ENCODE measurements at regions not wholly inside any gene's neighbourhood (a gene's known extent, or its start where the extent isn't known, plus 50 kb on each side); places are given as distances from the start of the nearest gene placed in this dataset.

- no peaks in the 10 kb centered on the region for H3K27me3 ChIP-seq
- intact Hi-C loops (cut with DNase I): no loop called here
- H3K4me1 ChIP-seq (ENCODE audit: insufficient read depth): no peaks in the 10 kb centered on the region
- WGBS, 3 donors: 64 to 70% (median 64%) methylated on average over 2 of the region's 2 CpGs
- TF ChIP-seq CTCF (IDR thresholded peaks at IDR 0.05) (no peak), EP300 (IDR thresholded peaks at IDR 0.05) (no peak), POLR2A (IDR thresholded peaks at IDR 0.05) (no peak)
- H3K27ac ChIP-seq: no peak overlapping the region
- no peaks in the 10 kb centered on the region for H3K36me3 ChIP-seq
- H3K4me3 ChIP-seq: no peak overlapping the region
- no peak for DNase-seq
- no peaks in the 10 kb centered on the region for H3K9me3 ChIP-seq
These were observed 885.6 kb upstream of the VRK2 start for GRCh38 chr2:57160976-57161375.

GRCh38 chr2:57177176-57177575, 869.4 kb upstream of the VRK2 start:
- H3K9me3 ChIP-seq: no peaks in the 10 kb centered on the region
- H3K4me1 ChIP-seq (ENCODE audit: insufficient read depth): no peaks in the 10 kb centered on the region
- no peaks in the 10 kb centered on the region for H3K36me3 ChIP-seq
- no peaks in the 10 kb centered on the region for H3K27me3 ChIP-seq
- 84 to 90% (median 88%) methylated on average over 1 of the region's 1 CpG for WGBS, 3 donors
- no peak for TF ChIP-seq EP300 (IDR thresholded peaks at IDR 0.05)
- TF ChIP-seq POLR2A (IDR thresholded peaks at IDR 0.05): no peak
- no peak for TF ChIP-seq CTCF (IDR thresholded peaks at IDR 0.05)
- no peak for DNase-seq
- intact Hi-C loops (cut with DNase I): no loop called here
- H3K4me3 ChIP-seq: no peak overlapping the region
- no peak overlapping the region for H3K27ac ChIP-seq

- H3K36me3 ChIP-seq: no peaks in the 10 kb centered on the region
- no peak for TF ChIP-seq CTCF (IDR thresholded peaks at IDR 0.05)
- no peak for TF ChIP-seq POLR2A (IDR thresholded peaks at IDR 0.05)
- no peak for TF ChIP-seq EP300 (IDR thresholded peaks at IDR 0.05)
- no peak for DNase-seq
- no peaks in the 10 kb centered on the region for H3K4me1 ChIP-seq (ENCODE audit: insufficient read depth)
- no peaks in the 10 kb centered on the region for H3K27me3 ChIP-seq
- 74 to 85% (median 83%) methylated on average over 4 of the region's 4 CpGs for WGBS, 3 donors
- no peak overlapping the region for H3K4me3 ChIP-seq
- intact Hi-C loops (cut with DNase I): no loop called here
- no peak overlapping the region for H3K27ac ChIP-seq
- no peaks in the 10 kb centered on the region for H3K9me3 ChIP-seq
These were observed 866.5 kb upstream of the VRK2 start for GRCh38 chr2:57180042-57180567.

GRCh38 chr2:57180678-57181077, 865.9 kb upstream of the VRK2 start:
- no peak overlapping the region for H3K4me3 ChIP-seq
- no peaks in the 10 kb centered on the region for H3K36me3 ChIP-seq
- no peak overlapping the region for H3K27ac ChIP-seq
- H3K4me1 ChIP-seq (ENCODE audit: insufficient read depth): no peaks in the 10 kb centered on the region
- intact Hi-C loops (cut with DNase I): no loop called here
- no peaks in the 10 kb centered on the region for H3K9me3 ChIP-seq
- no peak for DNase-seq
- H3K27me3 ChIP-seq: no peaks in the 10 kb centered on the region
- TF ChIP-seq CTCF (IDR thresholded peaks at IDR 0.05): no peak
- TF ChIP-seq POLR2A (IDR thresholded peaks at IDR 0.05): no peak
- no peak for TF ChIP-seq EP300 (IDR thresholded peaks at IDR 0.05)

All from ovary (tissue), 7 donors.